Stimulated activated memory B cell treated with anti-CD40 and anti-IgM and Interleukin-4, amounts not matched to agents 10 μg/mL and 1 μg/mL and 100 μg/mL, for 72 hours (primary cell): ENCODE measurements at regions not wholly inside any gene's neighbourhood (a gene's known extent, or its start where the extent isn't known, plus 50 kb on each side); places are given as distances from the start of the nearest gene placed in this dataset.

Experiments used
- ATAC-seq: fragments of 150-1000 bp; cut with Tn5 transposase; 2 replicates; pipeline ENCODE4 v1.10.0; 2021
- H3K27ac Mint-ChIP-seq: one replicate; pipeline ENCODE4 v1.8.0; 2022; ENCODE audit warnings: mild to moderate bottlenecking, mixed read lengths
- H3K27me3 Mint-ChIP-seq: one replicate; pipeline ENCODE4 v1.8.0; 2022; ENCODE audit warnings: mixed read lengths
- H3K36me3 Mint-ChIP-seq: one replicate; pipeline ENCODE4 v1.8.0; 2022; ENCODE audit warnings: mixed read lengths
- H3K4me1 Mint-ChIP-seq: one replicate; pipeline ENCODE4 v1.8.0; 2022; ENCODE audit warnings: mixed read lengths
- H3K4me3 Mint-ChIP-seq: one replicate; pipeline ENCODE4 v1.8.0; 2022; ENCODE audit warnings: mild to moderate bottlenecking, moderate library complexity, mixed read lengths
- H3K9me3 Mint-ChIP-seq: one replicate; pipeline ENCODE4 v1.8.0; 2022; ENCODE audit warnings: mixed read lengths

DNA sequence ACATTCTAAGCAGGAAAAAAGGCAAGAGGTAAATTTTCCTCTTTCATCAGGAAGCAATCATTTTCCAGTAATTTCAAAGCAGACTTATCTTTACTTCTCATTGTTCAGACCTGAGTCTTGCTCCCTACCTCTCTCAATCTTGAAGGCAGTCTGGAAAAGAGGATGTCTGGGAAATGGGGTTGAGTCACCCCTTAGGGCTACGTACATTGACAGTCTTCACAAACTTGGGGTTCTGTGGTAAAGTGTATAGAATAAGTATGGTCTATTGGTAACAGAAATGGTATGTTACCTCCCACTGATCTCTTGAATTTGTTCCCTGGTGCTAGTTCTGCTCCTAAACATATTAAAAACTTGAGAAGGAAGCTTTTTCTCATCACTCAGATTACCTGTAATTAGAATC, 361.3 kb downstream of the SS18 start:
- H3K4me3 Mint-ChIP-seq = no peak overlapping the region

DNA sequence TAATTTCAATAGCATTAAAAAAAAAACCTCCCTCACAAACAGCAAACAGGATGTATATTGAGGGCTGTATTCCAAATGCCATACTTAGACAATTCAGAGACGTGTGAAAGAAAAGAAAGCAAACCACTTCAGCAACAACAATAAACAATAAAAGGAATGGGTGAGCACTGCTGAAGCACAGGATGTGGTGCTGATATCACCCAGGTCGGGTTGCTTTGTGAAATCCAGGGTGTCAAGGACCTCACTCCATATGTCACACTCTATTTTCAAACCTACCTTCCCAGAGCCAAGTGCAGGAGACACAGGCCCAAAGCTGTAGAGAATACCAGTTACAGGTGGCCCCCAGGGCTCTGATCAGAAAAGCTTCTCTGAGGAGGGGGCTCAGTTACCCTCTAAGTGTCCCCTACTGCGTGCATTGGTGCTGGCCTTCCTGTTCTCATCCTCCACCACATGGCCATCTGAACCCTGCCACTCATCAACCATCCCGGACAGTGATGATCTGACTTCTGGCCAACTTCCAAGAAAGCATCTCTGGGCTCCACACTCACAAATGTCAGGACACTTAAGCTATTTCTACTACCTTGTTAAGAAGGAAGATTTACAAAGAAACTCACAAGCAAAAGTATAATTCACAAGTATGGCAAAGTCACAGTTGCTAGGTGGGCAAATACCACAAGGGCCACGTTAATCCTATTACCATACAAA, 363.0 kb downstream of the SS18 start:
- no peak overlapping the region for H3K4me3 Mint-ChIP-seq
- H3K36me3 Mint-ChIP-seq = no peaks in the 10 kb centered on the region
- ATAC-seq = no peak
- peaks cover 18% of the 10 kb centered on the region for H3K27me3 Mint-ChIP-seq
- no peak overlapping the region for H3K27ac Mint-ChIP-seq
- no peaks in the 10 kb centered on the region for H3K4me1 Mint-ChIP-seq
- H3K9me3 Mint-ChIP-seq = peaks cover 10% of the 10 kb centered on the region

More for the DNA sequence above, 361.3 kb downstream of the SS18 start:
- H3K27ac Mint-ChIP-seq = no peak overlapping the region
- H3K4me1 Mint-ChIP-seq = no peaks in the 10 kb centered on the region
- no peak for ATAC-seq
- peaks cover 18% of the 10 kb centered on the region for H3K27me3 Mint-ChIP-seq
- peaks cover 6% of the 10 kb centered on the region for H3K9me3 Mint-ChIP-seq
- no peaks in the 10 kb centered on the region for H3K36me3 Mint-ChIP-seq

DNA sequence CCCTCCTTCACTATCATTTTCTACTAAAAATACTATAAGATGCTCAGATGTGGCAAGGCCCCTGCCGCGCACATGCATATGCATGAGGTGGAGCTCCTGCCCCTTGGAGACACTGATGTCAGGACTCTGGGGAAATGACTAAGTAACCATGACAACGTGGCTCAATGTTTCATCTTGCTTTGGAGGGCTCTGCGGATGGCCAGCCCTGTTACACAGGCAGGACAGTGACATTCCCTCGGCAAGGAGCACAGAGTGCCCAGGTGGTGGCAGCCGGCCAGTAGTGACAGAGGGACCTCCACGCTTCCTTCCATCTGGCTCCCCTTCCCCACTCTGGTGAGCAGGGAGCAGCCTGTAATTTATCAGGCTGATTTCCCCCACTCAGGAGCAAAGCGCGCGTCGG, 364.1 kb downstream of the SS18 start:
- no peaks in the 10 kb centered on the region for H3K36me3 Mint-ChIP-seq
- ATAC-seq = no peak
- no peak overlapping the region for H3K4me3 Mint-ChIP-seq
- peaks cover 18% of the 10 kb centered on the region for H3K27me3 Mint-ChIP-seq
- H3K4me1 Mint-ChIP-seq = no peaks in the 10 kb centered on the region
- H3K9me3 Mint-ChIP-seq = peaks cover 10% of the 10 kb centered on the region
- no peak overlapping the region for H3K27ac Mint-ChIP-seq

DNA sequence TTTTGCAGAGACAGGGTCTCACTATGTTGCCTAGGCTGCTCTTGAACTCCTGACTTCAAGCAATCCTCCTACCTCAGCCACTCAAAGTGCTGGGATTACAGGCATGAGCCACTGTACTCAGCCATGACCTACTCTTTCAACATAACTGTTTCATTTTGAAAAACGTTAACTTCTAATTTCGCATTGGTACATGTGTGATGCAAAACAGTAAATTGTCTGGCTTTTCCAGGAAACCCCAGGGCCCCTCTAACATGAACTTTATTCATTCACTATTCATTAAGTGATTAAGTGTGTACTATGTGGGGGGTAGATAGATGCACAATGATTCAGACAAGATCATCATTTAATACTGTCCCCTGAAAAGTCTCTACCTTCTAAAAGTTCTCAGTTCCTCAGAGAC, 364.9 kb downstream of the SS18 start:
- peaks cover 9% of the 10 kb centered on the region for H3K9me3 Mint-ChIP-seq
- H3K27me3 Mint-ChIP-seq = peaks cover 18% of the 10 kb centered on the region
- no peak for ATAC-seq
- H3K27ac Mint-ChIP-seq = no peak overlapping the region
- no peaks in the 10 kb centered on the region for H3K36me3 Mint-ChIP-seq
- H3K4me3 Mint-ChIP-seq = no peak overlapping the region
- no peaks in the 10 kb centered on the region for H3K4me1 Mint-ChIP-seq

DNA sequence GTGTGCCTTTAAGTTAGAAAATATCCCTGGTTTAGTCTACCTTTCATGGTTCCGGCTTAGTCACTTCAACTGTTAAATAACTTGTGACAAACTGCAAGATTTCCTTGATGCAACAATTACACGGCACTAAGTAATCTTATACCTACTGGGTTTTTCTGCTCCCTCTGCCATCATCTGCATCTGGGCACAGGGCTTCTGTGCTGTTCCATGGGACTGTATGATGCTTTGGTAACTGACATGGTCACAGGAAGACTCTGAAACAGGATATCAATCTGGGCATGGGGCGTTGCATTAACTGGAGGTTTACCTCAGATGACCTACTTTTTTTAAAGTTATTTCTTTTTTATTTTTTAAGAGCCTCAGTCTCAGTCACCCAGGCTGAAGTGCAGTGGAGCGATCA, 365.4 kb downstream of the SS18 start:
- no peaks in the 10 kb centered on the region for H3K36me3 Mint-ChIP-seq
- no peak overlapping the region for H3K27ac Mint-ChIP-seq
- peaks cover 18% of the 10 kb centered on the region for H3K27me3 Mint-ChIP-seq
- ATAC-seq = no peak
- H3K4me1 Mint-ChIP-seq = no peaks in the 10 kb centered on the region
- H3K9me3 Mint-ChIP-seq = peaks cover 6% of the 10 kb centered on the region
- H3K4me3 Mint-ChIP-seq = no peak overlapping the region

DNA sequence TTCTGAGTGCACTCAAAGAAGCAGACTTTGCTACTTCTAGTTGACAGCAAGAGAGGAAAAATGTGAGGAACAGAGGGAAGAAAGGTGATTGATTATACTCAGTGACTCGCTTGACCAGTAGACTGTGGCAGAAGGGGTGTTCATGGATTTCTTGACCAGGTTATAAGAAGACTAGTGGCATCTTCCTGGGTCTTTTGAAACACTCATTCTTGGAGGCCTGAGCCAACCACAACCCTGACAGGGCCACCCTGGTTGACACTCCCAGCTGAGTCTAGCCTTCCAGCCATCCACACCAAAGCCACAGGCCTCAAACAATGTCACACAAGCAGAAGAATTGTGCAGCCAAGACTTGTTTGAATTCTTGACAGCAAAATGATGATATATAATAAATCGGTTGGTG, 366.3 kb downstream of the SS18 start:
- ATAC-seq = no peak
- H3K27me3 Mint-ChIP-seq = peaks cover 18% of the 10 kb centered on the region
- H3K4me3 Mint-ChIP-seq = no peak overlapping the region
- H3K36me3 Mint-ChIP-seq = no peaks in the 10 kb centered on the region
- H3K4me1 Mint-ChIP-seq = no peaks in the 10 kb centered on the region
- no peak overlapping the region for H3K27ac Mint-ChIP-seq
- peaks cover 6% of the 10 kb centered on the region for H3K9me3 Mint-ChIP-seq

DNA sequence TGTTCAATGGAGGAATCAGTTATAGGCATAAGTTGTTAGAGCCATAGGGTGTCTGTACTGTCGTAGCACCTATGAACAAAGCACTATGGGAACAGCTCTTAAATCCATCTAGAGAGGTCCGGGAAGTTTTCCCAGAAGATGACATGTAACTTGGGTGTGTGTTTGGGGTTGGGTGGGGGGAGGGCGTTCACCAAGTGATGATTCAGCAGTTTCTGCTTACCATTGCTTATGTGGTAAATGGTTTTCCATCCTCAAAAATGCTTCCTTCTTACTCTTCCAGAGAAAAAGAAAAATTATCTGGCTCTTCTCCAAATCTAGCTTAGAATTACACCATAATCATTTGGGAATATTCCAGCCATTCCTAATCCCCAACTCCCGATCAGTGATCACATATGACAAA, 361.1 kb upstream of the ZNF521 start:
- H3K4me3 Mint-ChIP-seq = no peak overlapping the region
- no peak overlapping the region for H3K27ac Mint-ChIP-seq
- H3K27me3 Mint-ChIP-seq = no peaks in the 10 kb centered on the region
- no peaks in the 10 kb centered on the region for H3K36me3 Mint-ChIP-seq
- peaks cover 3% of the 10 kb centered on the region for H3K9me3 Mint-ChIP-seq
- no peaks in the 10 kb centered on the region for H3K4me1 Mint-ChIP-seq
- ATAC-seq = no peak

DNA sequence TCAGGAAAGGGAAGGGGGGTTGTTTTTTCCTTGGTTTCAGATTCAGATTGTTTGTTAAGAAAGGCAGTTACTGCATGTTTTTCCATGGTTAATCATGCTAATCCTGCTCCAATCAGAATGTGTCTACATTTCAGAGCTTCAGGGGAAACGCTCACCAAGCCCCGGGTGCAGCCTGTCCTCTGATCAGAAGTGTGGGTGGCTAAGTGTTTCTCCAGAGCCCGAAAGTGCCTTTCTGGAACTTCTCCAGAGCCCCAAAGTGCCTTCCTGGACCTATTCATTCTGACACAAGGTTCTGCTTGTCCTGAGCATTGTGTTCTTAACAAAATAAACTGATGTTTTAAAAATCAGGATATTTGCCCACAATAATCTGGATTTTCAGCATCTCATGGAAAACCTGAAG, 359.0 kb upstream of the ZNF521 start:
- no peaks in the 10 kb centered on the region for H3K4me1 Mint-ChIP-seq
- H3K9me3 Mint-ChIP-seq = peaks cover 3% of the 10 kb centered on the region
- H3K36me3 Mint-ChIP-seq = no peaks in the 10 kb centered on the region
- no peak overlapping the region for H3K4me3 Mint-ChIP-seq
- no peaks in the 10 kb centered on the region for H3K27me3 Mint-ChIP-seq
- no peak overlapping the region for H3K27ac Mint-ChIP-seq
- ATAC-seq = no peak

DNA sequence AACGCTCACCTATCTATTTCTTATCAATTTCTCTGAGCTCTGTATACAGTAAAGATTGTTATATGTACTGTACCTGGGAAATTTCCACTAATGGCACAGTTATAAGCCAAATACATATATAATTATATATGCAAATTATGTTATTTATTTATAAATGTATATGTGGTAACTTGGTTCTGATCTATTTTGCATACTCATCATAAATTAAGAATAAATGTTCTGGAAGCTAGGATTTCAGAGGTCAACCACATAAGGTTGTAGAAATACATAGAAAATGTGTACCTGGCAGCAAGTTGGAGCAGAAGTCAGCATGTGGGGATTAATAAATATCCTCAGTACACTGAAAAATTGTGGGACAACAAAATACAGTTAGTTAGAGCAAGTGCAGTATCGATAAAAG, 353.7 kb upstream of the ZNF521 start:
- no peaks in the 10 kb centered on the region for H3K27me3 Mint-ChIP-seq
- H3K27ac Mint-ChIP-seq = no peak overlapping the region
- H3K9me3 Mint-ChIP-seq = no peaks in the 10 kb centered on the region
- no peak for ATAC-seq
- no peaks in the 10 kb centered on the region for H3K4me1 Mint-ChIP-seq
- H3K36me3 Mint-ChIP-seq = no peaks in the 10 kb centered on the region
- H3K4me3 Mint-ChIP-seq = no peak overlapping the region

DNA sequence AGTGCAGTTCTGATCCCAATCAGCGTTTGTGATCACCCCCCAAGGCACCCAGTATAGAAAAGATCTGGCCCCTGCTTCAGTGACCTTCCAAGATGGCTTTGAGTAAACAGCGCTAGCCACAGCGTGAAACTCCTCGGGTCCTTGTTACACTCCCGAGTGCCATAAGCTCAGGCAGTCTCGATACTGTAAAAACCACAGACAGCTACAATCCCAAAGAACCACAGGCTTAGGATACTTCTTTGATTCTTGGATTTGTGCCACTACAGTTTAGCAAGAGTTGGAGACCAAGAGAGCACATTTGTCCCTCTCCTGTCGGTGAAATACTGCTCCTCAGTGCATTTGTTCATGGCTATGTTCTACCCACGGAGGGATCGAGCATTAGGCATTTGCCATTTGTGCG, 352.5 kb upstream of the ZNF521 start:
- Mint-ChIP-seq H3K9me3 (no peaks in the 10 kb centered on the region), H3K27ac (no peak overlapping the region), H3K4me1 (no peaks in the 10 kb centered on the region), H3K27me3 (no peaks in the 10 kb centered on the region), H3K36me3 (no peaks in the 10 kb centered on the region), H3K4me3 (no peak overlapping the region)
- ATAC-seq = no peak

DNA sequence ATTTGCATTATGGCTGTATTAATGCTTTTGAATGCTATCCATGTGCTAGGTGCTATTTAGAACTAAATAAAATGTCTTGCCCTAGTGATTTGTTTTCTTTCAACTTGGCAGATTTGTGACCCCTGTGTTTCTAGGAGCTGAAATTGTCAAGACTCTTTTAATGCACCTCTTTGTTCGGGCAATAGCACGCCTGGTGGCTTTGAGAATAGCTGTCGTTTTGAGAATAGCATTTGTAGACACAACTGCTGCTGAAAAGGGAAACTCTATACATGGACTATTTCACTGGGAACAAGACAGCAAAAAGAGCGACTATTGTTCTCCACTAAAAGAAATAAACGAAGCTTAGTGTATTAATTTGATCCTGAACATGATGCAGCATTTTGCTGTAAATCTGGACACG, 352.1 kb upstream of the ZNF521 start:
- Mint-ChIP-seq H3K27ac (no peak overlapping the region), H3K27me3 (no peaks in the 10 kb centered on the region), H3K36me3 (no peaks in the 10 kb centered on the region), H3K4me3 (no peak overlapping the region), H3K4me1 (no peaks in the 10 kb centered on the region), H3K9me3 (no peaks in the 10 kb centered on the region)
- ATAC-seq = no peak

DNA sequence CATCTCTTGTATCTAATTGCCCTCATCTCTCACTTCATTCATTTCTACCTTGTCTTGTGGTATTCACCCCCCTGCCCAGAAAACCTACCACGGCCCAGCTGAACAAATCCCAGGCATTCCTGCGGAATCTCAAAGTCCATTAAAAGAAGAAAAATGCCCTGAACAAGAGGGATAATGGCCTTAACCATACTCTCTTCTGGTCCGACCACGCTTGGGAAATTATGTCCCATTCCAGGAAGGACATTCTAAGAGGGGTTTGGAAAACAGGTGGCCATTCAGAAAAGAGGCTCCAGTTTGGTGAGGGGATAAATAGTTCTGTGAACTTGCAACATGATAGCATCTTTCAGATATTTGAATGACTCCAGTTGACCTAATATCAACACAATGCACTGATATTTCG, 349.9 kb upstream of the ZNF521 start:
- Mint-ChIP-seq H3K9me3 (no peaks in the 10 kb centered on the region), H3K4me3 (no peak overlapping the region), H3K27ac (no peak overlapping the region), H3K4me1 (no peaks in the 10 kb centered on the region), H3K36me3 (no peaks in the 10 kb centered on the region), H3K27me3 (no peaks in the 10 kb centered on the region)
- ATAC-seq = no peak

DNA sequence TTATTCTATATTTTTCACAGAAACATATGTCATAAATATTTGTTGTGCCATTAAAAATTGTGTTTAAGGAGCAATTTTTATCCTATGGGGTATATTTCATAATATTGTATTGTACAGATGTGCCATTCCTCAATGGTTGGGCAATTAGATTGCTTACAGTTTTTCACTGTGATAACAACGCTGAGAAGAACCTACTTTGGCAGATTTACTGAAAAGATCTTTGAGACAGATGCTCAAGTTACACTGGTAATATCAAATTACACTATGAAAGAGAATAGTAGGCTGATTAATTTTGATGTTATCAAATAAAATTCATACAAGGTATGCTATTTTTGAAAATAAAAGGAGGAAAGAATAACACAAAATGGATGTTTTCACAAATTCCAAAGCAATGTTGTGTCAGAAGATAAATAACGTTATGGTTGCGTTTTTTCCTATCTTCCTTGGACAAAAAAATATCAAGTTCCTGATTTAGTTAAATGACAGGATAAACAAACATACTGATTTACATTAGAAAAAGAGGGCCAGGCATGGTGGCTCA, 335.1 kb upstream of the ZNF521 start:
- Mint-ChIP-seq H3K4me1 (no peaks in the 10 kb centered on the region), H3K27me3 (no peaks in the 10 kb centered on the region), H3K4me3 (no peak overlapping the region), H3K36me3 (no peaks in the 10 kb centered on the region), H3K27ac (no peak overlapping the region), H3K9me3 (no peaks in the 10 kb centered on the region)
- no peak for ATAC-seq

DNA sequence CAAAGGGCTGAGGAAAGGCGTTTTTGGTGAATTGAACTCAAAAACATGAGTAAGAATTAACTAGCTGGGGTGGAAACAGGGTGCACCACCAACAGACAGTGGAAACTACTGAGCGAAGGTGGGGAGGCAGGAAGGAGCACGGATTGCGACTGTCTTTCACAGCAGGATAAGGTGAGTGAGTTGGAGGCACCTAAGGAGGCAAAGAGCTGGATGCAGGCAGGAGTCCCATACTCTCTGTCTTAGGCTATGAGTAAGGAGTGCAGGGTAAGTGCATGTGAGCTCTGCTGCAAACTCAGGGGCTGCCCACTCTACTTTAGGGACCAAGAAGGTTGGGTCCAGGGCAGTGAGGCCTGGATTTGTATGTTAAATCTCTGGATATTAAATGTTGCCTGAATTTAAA, 333.1 kb upstream of the ZNF521 start:
- Mint-ChIP-seq H3K9me3 (no peaks in the 10 kb centered on the region), H3K27ac (no peak overlapping the region), H3K4me1 (no peaks in the 10 kb centered on the region), H3K27me3 (no peaks in the 10 kb centered on the region), H3K4me3 (no peak overlapping the region), H3K36me3 (no peaks in the 10 kb centered on the region)
- no peak for ATAC-seq

DNA sequence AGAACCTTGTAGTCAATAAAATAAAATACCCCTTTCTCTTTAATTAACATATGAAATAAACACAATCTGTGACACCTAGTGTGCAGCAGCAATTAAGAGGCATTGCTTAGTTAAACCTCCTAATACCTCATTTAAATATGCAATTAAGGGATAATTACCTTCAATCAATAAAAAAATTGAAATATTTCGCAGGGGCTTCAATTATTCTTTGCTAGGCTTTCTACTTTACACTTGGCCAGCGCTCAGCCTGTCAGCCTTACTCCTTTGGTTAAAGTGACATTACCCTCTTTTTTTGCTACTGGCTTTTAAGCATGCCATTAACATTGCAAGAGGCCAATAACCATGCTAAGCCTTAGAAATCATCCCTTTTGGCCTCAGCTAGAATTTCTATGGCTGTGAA, 327.5 kb upstream of the ZNF521 start:
- H3K27me3 Mint-ChIP-seq = no peaks in the 10 kb centered on the region
- no peak overlapping the region for H3K4me3 Mint-ChIP-seq
- no peaks in the 10 kb centered on the region for H3K9me3 Mint-ChIP-seq
- H3K27ac Mint-ChIP-seq = no peak overlapping the region
- no peaks in the 10 kb centered on the region for H3K4me1 Mint-ChIP-seq
- no peaks in the 10 kb centered on the region for H3K36me3 Mint-ChIP-seq
- ATAC-seq = no peak

DNA sequence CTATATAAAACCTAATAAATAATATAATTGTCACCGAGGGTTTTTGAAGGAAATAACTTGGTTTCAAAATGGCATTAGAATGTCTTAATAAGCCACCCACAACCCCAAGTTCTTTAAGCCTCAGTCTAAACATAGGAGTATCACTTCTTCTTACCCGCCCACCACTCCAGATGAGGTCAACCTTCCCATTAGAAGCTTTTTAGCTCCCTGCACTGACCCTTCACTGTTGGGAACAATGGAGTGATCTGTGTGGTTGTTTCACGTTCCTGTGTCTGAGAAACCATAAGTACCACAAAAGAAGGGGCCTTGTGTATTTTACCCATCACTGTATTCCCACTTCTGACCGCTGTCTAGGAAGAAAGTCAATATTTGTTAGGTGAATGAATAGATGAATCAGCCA, 326.3 kb upstream of the ZNF521 start:
- no peaks in the 10 kb centered on the region for H3K36me3 Mint-ChIP-seq
- no peaks in the 10 kb centered on the region for H3K9me3 Mint-ChIP-seq
- no peak overlapping the region for H3K27ac Mint-ChIP-seq
- no peaks in the 10 kb centered on the region for H3K27me3 Mint-ChIP-seq
- no peak overlapping the region for H3K4me3 Mint-ChIP-seq
- no peaks in the 10 kb centered on the region for H3K4me1 Mint-ChIP-seq
- ATAC-seq = no peak
